ENCODE measurements at regions not wholly inside any gene's neighbourhood (a gene's known extent, or its start where the extent isn't known, plus 50 kb on each side); places are given as distances from the start of the nearest gene placed in this dataset.
"Not testable (repeated sequence)": the region's sequence is repeated elsewhere in the genome, so short reads cannot be mapped to it uniquely, and the experiment has no call there.

- POLR2A ChIA-PET: no interaction called here
- CTCF ChIA-PET: no interaction called here
- TF ChIP-seq CTCF (IDR thresholded peaks at IDR 0.05; ENCODE audit: control extremely low read depth, extremely low read depth, low read depth, missing control alignments): no peak
- no peak for DNase-seq (ENCODE audit: extremely low spot score)
These were observed 373.8 kb upstream of the AMELY start for GRCh38 chrY:7285388-7285787.

DNA sequence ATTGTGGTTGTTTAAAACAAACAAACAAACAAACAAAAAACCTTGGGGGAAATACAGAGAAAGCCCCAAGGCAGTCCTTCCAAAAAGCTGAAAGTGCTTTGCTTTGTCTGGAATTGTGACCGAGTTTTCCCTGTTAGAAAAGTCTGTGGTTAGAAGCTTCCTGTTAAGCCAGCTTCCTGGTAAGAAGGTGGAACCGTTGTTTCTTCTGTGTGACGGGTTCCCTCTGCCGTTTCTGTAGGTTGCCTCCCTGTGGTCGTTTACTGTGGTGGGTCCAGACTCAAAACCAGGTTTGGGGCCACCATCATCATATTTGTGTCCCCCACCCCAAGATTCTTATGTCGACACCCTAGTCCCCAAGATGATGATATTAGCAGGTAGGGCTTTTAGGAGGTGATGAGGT lies 371.4 kb upstream of the AMELY start:
- ChIA-PET CTCF (interaction anchor here (1.3 kb wide), 1 partner anchor 13 kb away, joined by 4 read pairs; no protein-coding TSS in a partner anchor), POLR2A (no interaction called here)
- DNase-seq (ENCODE audit: extremely low spot score): no peak
- TF ChIP-seq CTCF (IDR thresholded peaks at IDR 0.05; ENCODE audit: control extremely low read depth, extremely low read depth, low read depth, missing control alignments): no peak

GRCh38 chrY:7280151-7280740 lies 368.7 kb upstream of the AMELY start:
- POLR2A ChIA-PET; DNase-seq (ENCODE audit: extremely low spot score); CTCF ChIA-PET: not testable (repeated sequence)

DNA sequence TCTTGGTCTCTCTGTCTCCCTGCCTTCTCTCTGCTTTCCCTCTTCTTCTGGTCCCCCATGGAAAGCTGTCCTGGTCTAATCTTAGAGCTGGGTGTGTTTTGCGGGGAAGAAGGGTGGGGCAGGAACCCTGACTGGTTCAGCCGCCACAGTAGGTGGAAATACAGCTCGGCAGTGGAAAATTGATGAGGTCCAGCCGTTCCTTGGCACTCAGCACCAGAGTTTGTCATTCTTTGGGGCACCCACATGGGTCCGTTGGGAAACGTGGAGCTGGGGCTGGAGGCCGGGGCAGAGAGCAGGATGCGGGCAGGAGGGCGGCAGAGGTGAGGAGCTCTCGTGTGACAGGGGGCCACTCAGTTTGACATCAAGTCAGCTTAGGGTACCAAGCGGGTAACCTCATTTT lies 364.2 kb upstream of the AMELY start:
- TF ChIP-seq CTCF (IDR thresholded peaks at IDR 0.05; ENCODE audit: control extremely low read depth, extremely low read depth, low read depth, missing control alignments): no peak
- POLR2A ChIA-PET: interaction anchor here (0.5 kb wide), 1 partner anchor 22 kb away, joined by 3 read pairs; no protein-coding TSS in a partner anchor

GRCh38 chrY:7275014-7275413 lies 363.5 kb upstream of the AMELY start:
- POLR2A ChIA-PET: interaction anchor here (0.5 kb wide), 1 partner anchor 23 kb away, joined by 3 read pairs; no protein-coding TSS in a partner anchor

More for the DNA sequence above, 364.2 kb upstream of the AMELY start:
- no peak for DNase-seq (ENCODE audit: extremely low spot score)
- CTCF ChIA-PET: no interaction called here

DNA sequence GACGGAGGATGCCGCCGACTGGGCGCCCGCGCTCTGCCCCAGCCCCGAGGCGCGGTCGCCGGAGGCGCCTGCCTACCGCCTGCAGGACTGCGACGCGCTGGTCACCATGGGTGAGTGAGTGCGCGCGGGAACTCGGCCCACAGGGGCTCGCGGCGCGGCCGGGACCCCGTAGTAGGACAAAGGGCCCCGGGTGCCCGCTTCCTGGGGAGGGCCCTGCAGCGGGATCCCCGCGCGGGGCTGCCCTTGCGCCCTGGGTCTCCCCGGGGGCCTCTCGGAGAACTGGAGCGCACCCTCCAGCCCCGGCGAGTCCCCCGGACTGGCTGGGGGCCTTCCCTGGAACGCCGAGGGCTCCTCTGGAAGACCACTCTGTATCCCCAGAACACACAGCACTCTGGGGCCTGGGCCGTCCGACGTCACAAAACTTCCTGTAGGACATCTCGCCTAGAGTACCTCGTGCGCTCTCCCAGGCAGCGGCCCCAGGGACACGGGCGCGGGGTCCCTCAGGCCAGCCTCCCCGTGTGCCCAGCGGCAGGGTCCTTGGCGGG lies 362.9 kb upstream of the AMELY start:
- no peak for DNase-seq (ENCODE audit: extremely low spot score)
- CTCF ChIA-PET: interaction anchor here (1.4 kb wide), 1 partner anchor 9 kb away, joined by 3 read pairs; no protein-coding TSS in a partner anchor
- POLR2A ChIA-PET: no interaction called here
- TF ChIP-seq CTCF (IDR thresholded peaks at IDR 0.05; ENCODE audit: control extremely low read depth, extremely low read depth, low read depth, missing control alignments): no peak

More at GRCh38 chrY:7275014-7275413, 363.5 kb upstream of the AMELY start:
- DNase-seq (ENCODE audit: extremely low spot score): no peak
- TF ChIP-seq CTCF (IDR thresholded peaks at IDR 0.05; ENCODE audit: control extremely low read depth, extremely low read depth, low read depth, missing control alignments): no peak
- CTCF ChIA-PET: no interaction called here

GRCh38 chrY:7273587-7274203 lies 362.1 kb upstream of the AMELY start:
- ChIA-PET CTCF (interaction anchor here (0.8 to 1.5 kb wide), 3 partner anchors 8 to 545 kb away, joined by 3 read pairs; no protein-coding TSS in a partner anchor), POLR2A (no interaction called here)
- TF ChIP-seq CTCF (IDR thresholded peaks at IDR 0.05; ENCODE audit: control extremely low read depth, extremely low read depth, low read depth, missing control alignments): no peak
- DNase-seq (ENCODE audit: extremely low spot score): peak; percentile 54

Measured in GM10248 (cell line).